ENCODE measurements at regions not wholly inside any gene's neighbourhood (a gene's known extent, or its start where the extent isn't known, plus 50 kb on each side); places are given as distances from the start of the nearest gene placed in this dataset.

DNA sequence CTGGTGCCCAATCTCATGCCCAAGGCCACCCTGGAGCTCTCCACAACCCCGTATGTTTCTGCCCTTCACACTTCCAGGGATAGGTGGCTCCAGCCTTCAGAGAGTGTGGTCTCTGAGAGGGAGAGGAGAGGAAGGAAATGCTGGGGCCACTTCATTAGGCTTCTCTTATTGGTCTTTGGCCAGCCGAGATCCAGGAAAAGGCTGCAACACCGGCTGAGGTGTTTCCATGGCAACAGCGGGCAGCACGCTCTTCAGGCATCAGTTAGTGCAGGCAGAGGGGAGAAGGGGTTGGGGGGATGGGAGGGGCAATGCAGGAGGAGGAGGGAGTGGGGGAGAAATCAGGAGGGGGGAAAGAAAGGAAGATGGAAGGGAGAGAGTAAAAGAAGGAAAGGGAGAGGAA is 275.1 kb upstream of the GJB5 start:
- Histone ChIP-seq H3K9me3 (ENCODE audit: insufficient read depth, low read length) (no peaks in the 10 kb centered on the region), H3K9ac (ENCODE audit: low read length) (no peak overlapping the region), H3K27me3 (ENCODE audit: low read depth, low read length) (no peaks in the 10 kb centered on the region), H3K4me1 (ENCODE audit: low read length) (no peaks in the 10 kb centered on the region), H4K20me1 (ENCODE audit: insufficient read depth, low read length) (no peaks in the 10 kb centered on the region), H3K36me3 (replicated peaks; ENCODE audit: low read depth, low read length) (no peaks in the 10 kb centered on the region), H3K79me2 (ENCODE audit: low read length) (no peaks in the 10 kb centered on the region), H3K27ac (ENCODE audit: low read length) (no peak overlapping the region), H2AFZ (ENCODE audit: low read depth, low read length) (no peak overlapping the region), H3K4me2 (ENCODE audit: low read length) (no peak overlapping the region), H3K4me3 (ENCODE audit: low read length) (no peak overlapping the region)
- no peak for TF ChIP-seq EZH2phosphoT487 (IDR thresholded peaks at IDR 0.05; ENCODE audit: low read depth)
- TF ChIP-seq, protein P1, sequence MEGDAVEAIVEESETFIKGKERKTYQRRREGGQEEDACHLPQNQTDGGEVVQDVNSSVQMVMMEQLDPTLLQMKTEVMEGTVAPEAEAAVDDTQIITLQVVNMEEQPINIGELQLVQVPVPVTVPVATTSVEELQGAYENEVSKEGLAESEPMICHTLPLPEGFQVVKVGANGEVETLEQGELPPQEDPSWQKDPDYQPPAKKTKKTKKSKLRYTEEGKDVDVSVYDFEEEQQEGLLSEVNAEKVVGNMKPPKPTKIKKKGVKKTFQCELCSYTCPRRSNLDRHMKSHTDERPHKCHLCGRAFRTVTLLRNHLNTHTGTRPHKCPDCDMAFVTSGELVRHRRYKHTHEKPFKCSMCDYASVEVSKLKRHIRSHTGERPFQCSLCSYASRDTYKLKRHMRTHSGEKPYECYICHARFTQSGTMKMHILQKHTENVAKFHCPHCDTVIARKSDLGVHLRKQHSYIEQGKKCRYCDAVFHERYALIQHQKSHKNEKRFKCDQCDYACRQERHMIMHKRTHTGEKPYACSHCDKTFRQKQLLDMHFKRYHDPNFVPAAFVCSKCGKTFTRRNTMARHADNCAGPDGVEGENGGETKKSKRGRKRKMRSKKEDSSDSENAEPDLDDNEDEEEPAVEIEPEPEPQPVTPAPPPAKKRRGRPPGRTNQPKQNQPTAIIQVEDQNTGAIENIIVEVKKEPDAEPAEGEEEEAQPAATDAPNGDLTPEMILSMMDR (IDR thresholded peaks at IDR 0.05; ENCODE audit: low read depth, low read length) = no peak

DNA sequence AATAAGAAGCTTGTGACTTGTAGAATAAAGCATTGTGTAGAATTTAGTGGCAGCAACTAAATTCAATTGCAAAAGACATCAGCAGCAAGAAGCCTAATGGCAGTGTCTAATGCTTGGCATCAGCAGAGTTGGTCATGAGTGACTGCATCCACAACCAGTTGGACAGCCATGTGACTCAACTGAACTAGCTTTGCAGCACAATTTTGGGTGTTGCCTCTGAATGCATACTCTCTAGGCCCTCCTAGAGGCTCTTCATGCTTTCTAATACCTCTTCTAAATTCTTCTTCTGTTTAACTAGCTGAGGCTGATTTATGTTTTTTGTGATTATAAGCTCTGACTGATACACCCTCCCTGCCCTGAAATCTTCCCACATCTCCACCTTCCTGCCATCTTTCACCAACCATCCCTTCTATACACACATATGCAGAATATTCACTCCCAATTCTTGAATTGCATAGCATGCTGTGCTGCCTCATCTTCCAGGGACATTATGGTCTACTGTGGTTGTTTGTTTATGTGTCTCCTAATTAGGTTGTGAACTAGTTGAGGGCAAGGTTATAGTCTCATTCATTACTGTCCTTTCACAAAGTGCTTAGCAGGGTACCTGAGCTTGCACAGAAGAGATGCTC is 266.7 kb upstream of the GJB5 start:
- no peaks in the 10 kb centered on the region for H3K79me2 ChIP-seq (ENCODE audit: low read length)
- H4K20me1 ChIP-seq (ENCODE audit: insufficient read depth, low read length) = no peaks in the 10 kb centered on the region
- H2AFZ ChIP-seq (ENCODE audit: low read depth, low read length) = no peak overlapping the region
- H3K36me3 ChIP-seq (replicated peaks; ENCODE audit: low read depth, low read length) = no peaks in the 10 kb centered on the region
- no peaks in the 10 kb centered on the region for H3K9me3 ChIP-seq (ENCODE audit: insufficient read depth, low read length)
- no peak overlapping the region for H3K27ac ChIP-seq (ENCODE audit: low read length)
- no peaks in the 10 kb centered on the region for H3K4me1 ChIP-seq (ENCODE audit: low read length)
- TF ChIP-seq, protein P1 (IDR thresholded peaks at IDR 0.05; ENCODE audit: low read depth, low read length) = no peak
- TF ChIP-seq EZH2phosphoT487 (IDR thresholded peaks at IDR 0.05; ENCODE audit: low read depth) = no peak
- no peak overlapping the region for H3K4me3 ChIP-seq (ENCODE audit: low read length)
- H3K4me2 ChIP-seq (ENCODE audit: low read length) = no peak overlapping the region
- H3K27me3 ChIP-seq (ENCODE audit: low read depth, low read length) = no peaks in the 10 kb centered on the region
- no peak overlapping the region for H3K9ac ChIP-seq (ENCODE audit: low read length)

DNA sequence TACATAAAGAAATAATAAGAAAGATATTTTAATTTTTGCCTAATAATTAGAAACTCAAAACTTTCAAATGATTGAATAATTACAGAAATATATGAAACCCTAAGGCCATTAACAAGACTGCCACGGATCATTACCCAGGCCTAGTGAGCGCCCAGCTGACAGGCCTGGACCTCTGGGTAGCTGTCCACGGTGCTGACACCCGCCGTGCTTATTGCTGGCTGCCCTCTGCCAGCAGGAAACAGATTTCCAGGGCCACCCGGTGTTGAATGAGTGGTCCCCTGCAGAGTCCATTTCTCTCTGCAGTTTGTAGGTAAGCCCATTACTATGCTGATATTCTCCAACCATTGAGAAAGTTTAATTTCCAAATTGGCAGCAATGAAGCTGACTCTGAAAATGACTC is 254.4 kb upstream of the GJB5 start:
- Histone ChIP-seq H3K79me2 (ENCODE audit: low read length) (no peaks in the 10 kb centered on the region), H3K4me3 (ENCODE audit: low read length) (no peak overlapping the region), H2AFZ (ENCODE audit: low read depth, low read length) (no peak overlapping the region), H3K36me3 (replicated peaks; ENCODE audit: low read depth, low read length) (no peaks in the 10 kb centered on the region), H3K27me3 (ENCODE audit: low read depth, low read length) (no peaks in the 10 kb centered on the region), H3K4me1 (ENCODE audit: low read length) (no peaks in the 10 kb centered on the region), H3K4me2 (ENCODE audit: low read length) (no peak overlapping the region), H3K9me3 (ENCODE audit: insufficient read depth, low read length) (no peaks in the 10 kb centered on the region), H3K27ac (ENCODE audit: low read length) (no peak overlapping the region), H4K20me1 (ENCODE audit: insufficient read depth, low read length) (no peaks in the 10 kb centered on the region), H3K9ac (ENCODE audit: low read length) (no peak overlapping the region)
- TF ChIP-seq, protein P1 (IDR thresholded peaks at IDR 0.05; ENCODE audit: low read depth, low read length) = no peak
- TF ChIP-seq EZH2phosphoT487 (IDR thresholded peaks at IDR 0.05; ENCODE audit: low read depth) = no peak

DNA sequence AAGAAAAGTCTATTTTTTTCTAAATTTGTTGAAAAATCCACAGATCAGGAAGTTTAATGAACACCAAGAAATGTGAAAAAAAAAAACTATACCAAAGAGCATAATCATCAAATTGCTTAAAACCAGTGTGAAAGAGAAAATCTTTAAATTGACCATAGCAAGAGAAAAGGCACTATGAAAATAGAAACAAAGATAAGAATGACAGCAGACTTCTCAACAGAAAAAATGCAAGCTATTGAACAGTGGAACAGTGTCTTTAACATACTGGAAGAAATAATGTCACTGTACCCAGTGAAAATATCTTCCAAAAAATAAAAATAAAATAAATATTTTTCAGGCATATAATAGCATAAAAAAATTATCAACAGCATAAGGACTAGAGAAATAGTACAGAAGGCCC is 243.0 kb upstream of the GJB5 start:
- no peaks in the 10 kb centered on the region for H3K4me1 ChIP-seq (ENCODE audit: low read length)
- TF ChIP-seq, protein P1 (IDR thresholded peaks at IDR 0.05; ENCODE audit: low read depth, low read length) = no peak
- no peak for TF ChIP-seq EZH2phosphoT487 (IDR thresholded peaks at IDR 0.05; ENCODE audit: low read depth)

More for the DNA sequence above, 243.0 kb upstream of the GJB5 start:
- no peak overlapping the region for H3K4me2 ChIP-seq (ENCODE audit: low read length)
- H3K27me3 ChIP-seq (ENCODE audit: low read depth, low read length) = no peaks in the 10 kb centered on the region
- peaks cover 9% of the 10 kb centered on the region; the same call in 1 of the 2 replicates for H3K9me3 ChIP-seq (ENCODE audit: insufficient read depth, low read length)
- H4K20me1 ChIP-seq (ENCODE audit: insufficient read depth, low read length) = no peaks in the 10 kb centered on the region
- H3K9ac ChIP-seq (ENCODE audit: low read length) = no peak overlapping the region
- no peaks in the 10 kb centered on the region for H3K36me3 ChIP-seq (replicated peaks; ENCODE audit: low read depth, low read length)
- H2AFZ ChIP-seq (ENCODE audit: low read depth, low read length) = no peak overlapping the region
- no peak overlapping the region for H3K4me3 ChIP-seq (ENCODE audit: low read length)
- no peak overlapping the region for H3K27ac ChIP-seq (ENCODE audit: low read length)
- no peaks in the 10 kb centered on the region for H3K79me2 ChIP-seq (ENCODE audit: low read length)

Data from OCI-LY3 (cell line).